Smooth muscle cell (in vitro differentiated cells): ENCODE measurements at regions not wholly inside any gene's neighbourhood (a gene's known extent, or its start where the extent isn't known, plus 50 kb on each side); places are given as distances from the start of the nearest gene placed in this dataset.
"Not testable (repeated sequence)": the region's sequence is repeated elsewhere in the genome, so short reads cannot be mapped to it uniquely, and the experiment has no call there.

ENCODE experiments used
- DNase-seq: peaks from one replicate; lab custom pipeline; 2025; ENCODE audit not compliant: unreplicated experiment; lab: John Stamatoyannopoulos, UW
- H2AFZ ChIP-seq: fragments of 200-600 bp; sonication (generic); 2 replicates; pipeline ENCODE4 v1.6.0; 2016; ENCODE audit warnings: antibody characterized with exemption, low read depth, mild to moderate bottlenecking
- H3F3A ChIP-seq: fragments of 200-600 bp; sonication (generic); 2 replicates; pipeline ENCODE4 v1.6.0; 2017; ENCODE audit warnings: antibody characterized with exemption, low read depth
- H3K27ac ChIP-seq: fragments of 200-600 bp; sonication (generic); 2 replicates; pipeline ENCODE4 v1.5.1; 2016; ENCODE audit warnings: low read depth, mild to moderate bottlenecking
- H3K27me3 ChIP-seq: fragments of 200-600 bp; sonication (generic); 2 replicates; pipeline ENCODE4 v1.6.1; 2016; ENCODE audit warnings: low read depth, mild to moderate bottlenecking
- H3K36me3 ChIP-seq: fragments of 200-600 bp; sonication (generic); 2 replicates; pipeline ENCODE4 v1.5.1; 2016; ENCODE audit warnings: low read depth
- H3K4me1 ChIP-seq: fragments of 200-600 bp; sonication (generic); 2 replicates; pipeline ENCODE4 v1.5.1; 2016; ENCODE audit warnings: low read depth
- H3K4me2 ChIP-seq: fragments of 200-600 bp; sonication (generic); 2 replicates; pipeline ENCODE4 v1.6.0; 2016; ENCODE audit warnings: mild to moderate bottlenecking
- H3K4me3 ChIP-seq: fragments of 200-600 bp; sonication (generic); 2 replicates; pipeline ENCODE4 v1.5.1; 2016; ENCODE audit warnings: mild to moderate bottlenecking
- H3K79me2 ChIP-seq: fragments of 200-600 bp; sonication (generic); 2 replicates; pipeline ENCODE4 v1.6.0; 2016; ENCODE audit warnings: low read depth, mild to moderate bottlenecking
- H3K9ac ChIP-seq: fragments of 200-600 bp; sonication (generic); 2 replicates; pipeline ENCODE4 v1.6.0; 2016; ENCODE audit warnings: low read depth
- H3K9me3 ChIP-seq: fragments of 200-600 bp; sonication (generic); replicated peaks from 2 replicates; pipeline ENCODE4 v1.5.1; 2016; ENCODE audit warnings: low read depth
- H4K20me1 ChIP-seq: fragments of 200-600 bp; sonication (generic); 2 replicates; pipeline ENCODE4 v1.6.0; 2016; ENCODE audit warnings: low read depth
- WGBS: methylation state at CpG from one replicate; pipeline ENCODE4 v1.1.7; 2016; ENCODE audit warnings: low lambda C conversion rate; 5-methylcytosine and 5-hydroxymethylcytosine counted together
- TF ChIP-seq, protein P1 (sequence below): fragments of 200-600 bp; sonication (generic); IDR thresholded peaks from 2 replicates; pipeline ENCODE4 v1.5.1; 2017; ENCODE audit warnings: borderline replicate concordance, mild to moderate bottlenecking, antibody characterized with exemption; ENCODE audit not compliant: insufficient read depth, poor library complexity, severe bottlenecking

DNA sequence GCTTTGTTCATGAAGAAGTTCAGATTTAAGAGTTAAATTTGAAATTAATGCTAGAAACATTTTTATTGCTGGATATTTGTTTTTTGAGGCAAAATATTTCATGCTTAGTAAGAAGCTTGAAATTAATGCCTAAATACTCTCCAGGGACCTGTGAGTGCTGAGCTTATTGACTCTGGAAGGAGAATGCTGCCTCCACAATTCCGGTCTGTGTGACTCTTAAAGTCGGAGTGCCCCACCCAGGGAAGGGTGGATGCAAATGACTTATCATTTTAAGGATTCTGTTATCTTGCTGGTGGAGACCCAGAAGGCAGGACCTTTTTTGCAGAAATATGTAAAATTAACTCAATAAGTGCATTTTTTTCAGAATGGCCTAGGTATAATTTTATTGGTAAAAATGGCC lies 143.8 kb upstream of the RXFP2 start:
- no peaks in the 10 kb centered on the region for H3K79me2 ChIP-seq
- no peaks in the 10 kb centered on the region for H3K4me1 ChIP-seq
- WGBS = 95% methylated on average over 2 of the region's 2 CpGs
- H3K4me3 ChIP-seq = no peak overlapping the region
- TF ChIP-seq, protein P1, sequence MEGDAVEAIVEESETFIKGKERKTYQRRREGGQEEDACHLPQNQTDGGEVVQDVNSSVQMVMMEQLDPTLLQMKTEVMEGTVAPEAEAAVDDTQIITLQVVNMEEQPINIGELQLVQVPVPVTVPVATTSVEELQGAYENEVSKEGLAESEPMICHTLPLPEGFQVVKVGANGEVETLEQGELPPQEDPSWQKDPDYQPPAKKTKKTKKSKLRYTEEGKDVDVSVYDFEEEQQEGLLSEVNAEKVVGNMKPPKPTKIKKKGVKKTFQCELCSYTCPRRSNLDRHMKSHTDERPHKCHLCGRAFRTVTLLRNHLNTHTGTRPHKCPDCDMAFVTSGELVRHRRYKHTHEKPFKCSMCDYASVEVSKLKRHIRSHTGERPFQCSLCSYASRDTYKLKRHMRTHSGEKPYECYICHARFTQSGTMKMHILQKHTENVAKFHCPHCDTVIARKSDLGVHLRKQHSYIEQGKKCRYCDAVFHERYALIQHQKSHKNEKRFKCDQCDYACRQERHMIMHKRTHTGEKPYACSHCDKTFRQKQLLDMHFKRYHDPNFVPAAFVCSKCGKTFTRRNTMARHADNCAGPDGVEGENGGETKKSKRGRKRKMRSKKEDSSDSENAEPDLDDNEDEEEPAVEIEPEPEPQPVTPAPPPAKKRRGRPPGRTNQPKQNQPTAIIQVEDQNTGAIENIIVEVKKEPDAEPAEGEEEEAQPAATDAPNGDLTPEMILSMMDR = no peak
- no peaks in the 10 kb centered on the region for H3F3A ChIP-seq
- no peak overlapping the region for H3K9ac ChIP-seq
- H2AFZ ChIP-seq = no peak overlapping the region
- H3K27ac ChIP-seq = no peak overlapping the region
- H3K27me3 ChIP-seq = no peaks in the 10 kb centered on the region
- no peaks in the 10 kb centered on the region for H3K9me3 ChIP-seq
- DNase-seq = no peak
- no peaks in the 10 kb centered on the region for H3K36me3 ChIP-seq
- no peak overlapping the region for H3K4me2 ChIP-seq
- H4K20me1 ChIP-seq = no peaks in the 10 kb centered on the region

DNA sequence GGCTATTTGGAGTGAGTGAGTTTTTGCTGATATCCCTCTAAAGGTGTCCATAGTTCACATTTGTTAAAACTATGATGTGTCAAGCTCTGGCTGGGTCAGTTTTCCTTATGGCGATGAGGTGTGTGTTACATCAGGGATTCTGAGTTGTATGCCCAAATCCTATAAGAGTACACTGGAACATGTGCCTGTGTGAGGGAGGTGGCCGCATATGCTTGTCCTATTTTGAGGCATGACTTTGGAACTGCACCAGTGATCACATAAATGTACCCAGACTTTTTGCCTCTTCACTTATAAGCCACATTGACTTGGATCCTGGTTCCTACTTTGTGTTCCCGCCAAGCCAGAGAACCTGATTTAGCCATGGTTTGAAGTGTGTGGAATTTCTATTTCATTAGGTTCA lies 140.3 kb upstream of the RXFP2 start:
- Histone ChIP-seq H3K79me2 (no peaks in the 10 kb centered on the region), H2AFZ (no peak overlapping the region), H3K4me3 (no peak overlapping the region), H3K4me1 (no peaks in the 10 kb centered on the region), H4K20me1 (no peaks in the 10 kb centered on the region), H3K36me3 (no peaks in the 10 kb centered on the region), H3K9me3 (no peaks in the 10 kb centered on the region), H3K27me3 (no peaks in the 10 kb centered on the region), H3K4me2 (no peak overlapping the region), H3K9ac (no peak overlapping the region), H3K27ac (no peak overlapping the region), H3F3A (no peaks in the 10 kb centered on the region)
- DNase-seq = no peak
- WGBS = 94% methylated on average over 3 of the region's 3 CpGs
- TF ChIP-seq, protein P1 = no peak

DNA sequence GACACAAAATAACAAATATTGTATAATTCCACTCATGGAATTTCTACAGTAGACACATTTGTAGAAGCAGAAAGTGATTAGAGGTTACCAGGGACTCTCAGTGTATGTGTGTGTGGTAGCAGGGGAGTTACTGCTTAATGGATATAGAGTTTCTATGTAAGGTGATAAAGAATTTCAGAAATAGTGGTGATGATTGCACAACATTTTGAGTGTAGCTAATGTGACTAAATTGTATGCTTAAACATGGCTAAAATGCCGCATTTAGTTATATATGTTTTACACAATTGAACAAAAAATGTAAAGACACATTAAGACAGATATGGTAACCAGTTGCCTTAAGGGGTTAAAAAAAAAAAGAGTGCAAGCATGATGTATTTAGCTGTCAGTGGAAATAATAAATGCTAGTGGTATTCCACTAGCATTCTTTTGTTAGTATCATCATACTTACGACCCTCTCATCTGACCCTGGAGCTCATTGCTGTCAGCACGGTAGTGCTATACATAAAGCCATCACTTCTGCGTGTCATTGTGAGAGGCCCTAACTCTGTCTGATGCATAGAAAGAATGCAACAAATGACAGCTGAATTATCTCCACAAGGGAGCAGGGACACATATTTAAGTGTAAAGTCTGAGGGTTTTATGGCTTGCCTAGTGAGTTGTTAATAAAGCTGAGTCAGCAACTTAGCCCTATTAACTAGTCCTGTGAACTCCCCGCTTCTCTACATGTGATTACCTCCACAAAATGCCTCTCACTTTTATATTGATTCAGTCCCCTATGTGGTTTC lies 134.1 kb upstream of the RXFP2 start:
- no peak for DNase-seq
- WGBS = 52% methylated on average over 5 of the region's 5 CpGs
- H2AFZ ChIP-seq = no peak overlapping the region
- no peak overlapping the region for H3K9ac ChIP-seq
- no peak overlapping the region for H3K4me3 ChIP-seq
- no peaks in the 10 kb centered on the region for H3K79me2 ChIP-seq
- no peaks in the 10 kb centered on the region for H3K4me1 ChIP-seq
- TF ChIP-seq, protein P1 = no peak
- no peaks in the 10 kb centered on the region for H3K36me3 ChIP-seq
- H4K20me1 ChIP-seq = no peaks in the 10 kb centered on the region
- H3K4me2 ChIP-seq = no peak overlapping the region
- H3K27me3 ChIP-seq = no peaks in the 10 kb centered on the region
- H3F3A ChIP-seq = no peaks in the 10 kb centered on the region
- no peaks in the 10 kb centered on the region for H3K9me3 ChIP-seq
- H3K27ac ChIP-seq = no peak overlapping the region

DNA sequence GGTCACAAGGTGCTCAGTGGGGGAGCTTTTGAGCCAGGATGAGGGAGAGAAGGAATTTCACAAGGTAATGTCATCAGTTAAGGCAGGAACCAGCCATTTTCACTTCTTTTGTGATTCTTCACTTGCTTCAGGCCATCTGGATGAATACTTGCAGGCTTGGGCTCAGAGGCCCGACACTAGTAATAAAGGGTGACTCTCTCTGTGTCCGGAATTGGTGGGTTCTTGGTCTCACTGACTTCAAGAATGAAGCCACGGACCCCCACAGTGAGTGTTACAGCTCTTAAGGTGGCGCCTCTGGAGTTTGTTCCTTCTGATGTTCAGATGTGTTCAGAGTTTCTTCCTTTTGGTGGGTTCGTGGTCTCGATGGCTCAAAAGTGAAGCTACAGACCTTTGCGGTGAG lies 131.8 kb upstream of the RXFP2 start:
- not testable (repeated sequence) for DNase-seq, H3F3A ChIP-seq, H3K36me3 ChIP-seq

DNA sequence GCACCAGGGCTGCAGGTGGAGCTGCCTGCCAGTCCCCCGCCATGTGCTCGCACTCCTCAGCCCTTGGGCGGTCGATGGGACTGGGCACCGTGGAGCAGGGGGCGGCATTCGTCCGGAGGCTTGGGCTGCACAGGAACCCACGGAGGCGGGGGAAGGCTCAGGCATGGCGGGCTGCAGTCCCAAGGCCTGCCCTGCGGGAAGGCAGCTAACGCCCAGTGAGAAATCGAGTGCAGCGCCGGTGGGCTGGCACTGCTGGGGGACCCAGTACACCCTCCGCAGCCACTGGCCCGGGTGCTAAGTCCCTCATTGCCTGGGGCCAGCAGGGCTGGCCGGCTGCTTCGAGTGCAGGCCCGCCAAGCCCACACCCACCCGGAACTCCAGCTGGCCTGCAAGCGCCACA lies 130.5 kb upstream of the RXFP2 start:
- H3K27me3 ChIP-seq, H3K9ac ChIP-seq, H3K79me2 ChIP-seq, H3K4me3 ChIP-seq, H3F3A ChIP-seq, H2AFZ ChIP-seq, H4K20me1 ChIP-seq, H3K4me2 ChIP-seq, H3K4me1 ChIP-seq, H3K9me3 ChIP-seq, H3K27ac ChIP-seq, H3K36me3 ChIP-seq, DNase-seq: not testable (repeated sequence)
- WGBS = 88% methylated on average over 19 of the region's 23 CpGs

More for the DNA sequence above, 131.8 kb upstream of the RXFP2 start:
- H3K9me3 ChIP-seq, H3K4me2 ChIP-seq, H3K4me3 ChIP-seq, H3K27me3 ChIP-seq, H3K9ac ChIP-seq, H3K4me1 ChIP-seq, H2AFZ ChIP-seq, H3K79me2 ChIP-seq, H4K20me1 ChIP-seq, H3K27ac ChIP-seq: not testable (repeated sequence)
- WGBS = 70% methylated on average over 7 of the region's 7 CpGs
